Karpas-422 (cell line): ENCODE measurements at regions not wholly inside any gene's neighbourhood (a gene's known extent, or its start where the extent isn't known, plus 50 kb on each side); places are given as distances from the start of the nearest gene placed in this dataset.
A peak's percentile ranks its signal among the peaks of the same experiment; 100 is the strongest.

Source experiments
- DNase-seq: peaks from one replicate; pipeline ENCODE4 v3.0.0-alpha.2; 2015
- H2AFZ ChIP-seq: fragments of 200-600 bp; sonication (generic); 2 replicates; pipeline ENCODE4 v1.6.1; 2014; ENCODE audit warnings: antibody characterized with exemption, low read length, mixed read lengths
- H3K27ac ChIP-seq: fragments of 200-600 bp; sonication (generic); 2 replicates; pipeline ENCODE4 v1.5.1; 2014; ENCODE audit warnings: mild to moderate bottlenecking, low read length, moderate library complexity
- H3K27me3 ChIP-seq: fragments of 200-600 bp; sonication (generic); 2 replicates; pipeline ENCODE4 v1.6.1; 2014; ENCODE audit warnings: low read length, mixed read lengths
- H3K36me3 ChIP-seq: fragments of 200-600 bp; sonication (generic); 2 replicates; pipeline ENCODE4 v1.6.1; 2014; ENCODE audit warnings: low read length, mixed read lengths; ENCODE audit not compliant: insufficient read depth
- H3K4me1 ChIP-seq: fragments of 200-600 bp; sonication (generic); 2 replicates; pipeline ENCODE4 v1.6.1; 2014; ENCODE audit warnings: mild to moderate bottlenecking, low read length, mixed read lengths
- H3K4me2 ChIP-seq: fragments of 200-600 bp; sonication (generic); 2 replicates; pipeline ENCODE4 v1.6.1; 2014; ENCODE audit warnings: low read length, low read depth, mild to moderate bottlenecking; ENCODE audit not compliant: poor library complexity, severe bottlenecking
- H3K4me3 ChIP-seq: fragments of 200-600 bp; sonication (generic); 2 replicates; pipeline ENCODE4 v1.5.1; 2014; ENCODE audit warnings: mild to moderate bottlenecking, antibody characterized with exemption, low read length, mixed read lengths
- H3K79me2 ChIP-seq: fragments of 200-600 bp; sonication (generic); 2 replicates; pipeline ENCODE4 v1.6.1; 2014; ENCODE audit warnings: mild to moderate bottlenecking, low read length, mixed read lengths
- H3K9ac ChIP-seq: fragments of 200-600 bp; sonication (generic); 2 replicates; pipeline ENCODE4 v1.6.0; 2014; ENCODE audit warnings: low read length
- H3K9me2 ChIP-seq: fragments of 200-600 bp; sonication (generic), shearing (Covaris generic); replicated peaks from 2 replicates; pipeline ENCODE4 v1.6.0; 2014; ENCODE audit warnings: mild to moderate bottlenecking, low read length, moderate library complexity; ENCODE audit not compliant: insufficient read depth
- H3K9me3 ChIP-seq: fragments of 300-700, 200-600 bp; sonication (generic); 2 replicates; pipeline ENCODE4 v1.6.1; 2014; ENCODE audit warnings: low read length, mixed read lengths
- H4K20me1 ChIP-seq: fragments of 200-600 bp; sonication (generic); 2 replicates; pipeline ENCODE4 v1.6.1; 2014; ENCODE audit warnings: mild to moderate bottlenecking, antibody characterized with exemption, low read length, low read depth; ENCODE audit not compliant: insufficient read depth

GRCh38 chr13:44661936-44662335 is 85.8 kb upstream of the TSC22D1 start:
- Histone ChIP-seq H3K9ac (no peak overlapping the region), H3K27ac (no peak overlapping the region), H3K9me2 (no peaks in the 10 kb centered on the region), H2AFZ (no peak overlapping the region), H3K4me3 (no peak overlapping the region), H3K9me3 (no peaks in the 10 kb centered on the region), H3K4me1 (no peaks in the 10 kb centered on the region), H3K27me3 (no peaks in the 10 kb centered on the region), H4K20me1 (no peaks in the 10 kb centered on the region), H3K4me2 (no peak overlapping the region), H3K36me3 (no peaks in the 10 kb centered on the region), H3K79me2 (no peaks in the 10 kb centered on the region)
- DNase-seq, result no peak

- Histone ChIP-seq H3K9me2 (no peaks in the 10 kb centered on the region), H3K36me3 (no peaks in the 10 kb centered on the region), H3K27me3 (no peaks in the 10 kb centered on the region), H3K4me1 (no peaks in the 10 kb centered on the region), H3K4me3 (no peak overlapping the region), H3K27ac (no peak overlapping the region), H2AFZ (no peak overlapping the region), H3K9ac (no peak overlapping the region), H3K79me2 (no peaks in the 10 kb centered on the region), H4K20me1 (no peaks in the 10 kb centered on the region), H3K4me2 (no peak overlapping the region), H3K9me3 (no peaks in the 10 kb centered on the region)
- no peak for DNase-seq
Observed at GRCh38 chr13:44660050-44660449, 83.9 kb upstream of the TSC22D1 start.

DNA sequence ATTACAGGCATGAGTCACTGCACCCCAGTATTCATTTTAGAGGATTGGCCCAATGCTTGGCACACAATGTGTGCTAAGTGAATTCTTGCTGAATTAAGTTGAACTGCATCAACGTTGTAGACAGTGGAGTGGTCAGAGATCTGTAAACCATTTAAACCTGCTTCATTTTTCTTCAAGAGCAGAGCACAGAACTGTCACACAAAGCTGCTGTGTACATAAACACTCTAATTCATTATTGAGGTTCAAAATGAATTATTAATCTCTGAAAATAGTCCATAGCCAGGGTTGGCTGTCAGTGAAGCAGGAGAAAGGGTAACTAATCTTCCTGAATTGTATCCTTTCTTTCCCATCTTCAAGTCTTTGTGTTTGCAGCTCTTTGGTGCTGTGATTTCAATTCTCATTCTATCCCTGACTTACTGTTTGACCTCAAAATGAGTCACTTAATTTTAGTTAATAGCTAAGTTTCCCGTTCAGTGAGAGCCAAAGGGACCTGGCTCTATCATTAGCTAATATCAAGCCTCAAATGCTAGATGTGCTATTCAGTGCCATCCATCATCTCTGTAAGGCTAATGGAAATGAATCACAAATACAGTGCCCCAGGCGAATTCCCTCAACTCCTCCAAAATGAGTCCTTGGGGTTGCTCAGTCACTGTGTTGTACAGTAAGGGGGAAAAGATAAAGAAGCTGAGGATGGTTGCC is 77.0 kb upstream of the TSC22D1 start:
- Histone ChIP-seq H3K9ac (no peak overlapping the region), H3K9me2 (no peaks in the 10 kb centered on the region), H3K4me2 (no peak overlapping the region), H3K4me3 (no peak overlapping the region), H3K36me3 (no peaks in the 10 kb centered on the region), H4K20me1 (no peaks in the 10 kb centered on the region), H3K27me3 (no peaks in the 10 kb centered on the region), H2AFZ (no peak overlapping the region), H3K79me2 (no peaks in the 10 kb centered on the region), H3K4me1 (no peaks in the 10 kb centered on the region), H3K27ac (no peak overlapping the region), H3K9me3 (no peaks in the 10 kb centered on the region)
- DNase-seq, result no peak

GRCh38 chr13:44652168-44652567 is 76.0 kb upstream of the TSC22D1 start:
- Histone ChIP-seq H3K4me2 (no peak overlapping the region), H3K9ac (no peak overlapping the region), H3K27ac (no peak overlapping the region), H3K9me3 (no peaks in the 10 kb centered on the region), H3K9me2 (no peaks in the 10 kb centered on the region), H3K36me3 (no peaks in the 10 kb centered on the region), H3K4me1 (no peaks in the 10 kb centered on the region), H2AFZ (no peak overlapping the region), H4K20me1 (no peaks in the 10 kb centered on the region), H3K4me3 (no peak overlapping the region), H3K79me2 (no peaks in the 10 kb centered on the region), H3K27me3 (no peaks in the 10 kb centered on the region)
- peak; percentile 10 for DNase-seq

- H3K27ac ChIP-seq, result no peak overlapping the region
- H3K79me2 ChIP-seq, result no peaks in the 10 kb centered on the region
Observed at GRCh38 chr13:44651724-44652123, 75.6 kb upstream of the TSC22D1 start.

GRCh38 chr13:44651209-44651608 is 75.1 kb upstream of the TSC22D1 start:
- Histone ChIP-seq H3K4me1 (no peaks in the 10 kb centered on the region), H3K9me3 (no peaks in the 10 kb centered on the region)

More at GRCh38 chr13:44651724-44652123, 75.6 kb upstream of the TSC22D1 start:
- peak; percentile 32 for DNase-seq
- H2AFZ ChIP-seq, result no peak overlapping the region
- H3K4me1 ChIP-seq, result no peaks in the 10 kb centered on the region
- H3K36me3 ChIP-seq, result no peaks in the 10 kb centered on the region
- H3K4me2 ChIP-seq, result no peak overlapping the region
- H3K4me3 ChIP-seq, result no peak overlapping the region
- no peak overlapping the region for H3K9ac ChIP-seq
- H3K9me3 ChIP-seq, result no peaks in the 10 kb centered on the region
- no peaks in the 10 kb centered on the region for H3K27me3 ChIP-seq
- H4K20me1 ChIP-seq, result no peaks in the 10 kb centered on the region
- no peaks in the 10 kb centered on the region for H3K9me2 ChIP-seq

GRCh38 chr13:44649834-44650233 is 73.7 kb upstream of the TSC22D1 start:
- no peaks in the 10 kb centered on the region for H3K79me2 ChIP-seq
- no peaks in the 10 kb centered on the region for H3K9me2 ChIP-seq
- no peaks in the 10 kb centered on the region for H4K20me1 ChIP-seq
- no peak overlapping the region for H3K27ac ChIP-seq
- H3K4me3 ChIP-seq, result no peak overlapping the region
- peak; percentile 25 for DNase-seq
- H3K9ac ChIP-seq, result no peak overlapping the region
- H3K4me2 ChIP-seq, result no peak overlapping the region
- no peak overlapping the region for H2AFZ ChIP-seq
- no peaks in the 10 kb centered on the region for H3K27me3 ChIP-seq
- H3K4me1 ChIP-seq, result no peaks in the 10 kb centered on the region
- no peaks in the 10 kb centered on the region for H3K9me3 ChIP-seq
- H3K36me3 ChIP-seq, result no peaks in the 10 kb centered on the region

More at GRCh38 chr13:44651209-44651608, 75.1 kb upstream of the TSC22D1 start:
- H3K4me2 ChIP-seq, result no peak overlapping the region
- no peaks in the 10 kb centered on the region for H3K36me3 ChIP-seq
- no peak overlapping the region for H3K9ac ChIP-seq
- H3K9me2 ChIP-seq, result no peaks in the 10 kb centered on the region
- H2AFZ ChIP-seq, result no peak overlapping the region
- H3K27me3 ChIP-seq, result no peaks in the 10 kb centered on the region
- H3K27ac ChIP-seq, result no peak overlapping the region
- no peaks in the 10 kb centered on the region for H3K79me2 ChIP-seq
- H3K4me3 ChIP-seq, result no peak overlapping the region
- no peaks in the 10 kb centered on the region for H4K20me1 ChIP-seq
- DNase-seq, result peak; percentile 4

DNA sequence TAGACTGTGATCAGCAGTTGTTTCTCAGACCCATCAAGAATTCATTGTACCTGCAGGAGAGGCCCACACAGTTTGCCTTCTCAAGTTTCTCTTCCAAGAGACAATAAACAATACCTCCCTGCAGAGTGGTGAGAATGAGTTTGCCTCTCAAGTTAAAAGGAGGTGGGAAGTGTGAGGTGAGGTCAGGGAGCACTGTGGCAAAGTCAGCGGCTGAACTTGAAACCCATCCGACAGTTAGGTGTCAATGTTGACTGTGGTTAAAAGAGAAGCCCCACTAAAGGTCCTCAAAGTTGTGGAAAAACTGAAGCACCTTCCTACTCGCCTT is 72.9 kb upstream of the TSC22D1 start:
- Histone ChIP-seq H3K36me3 (no peaks in the 10 kb centered on the region), H3K27ac (no peak overlapping the region)
- peak; percentile 15 for DNase-seq

More for the DNA sequence above, 72.9 kb upstream of the TSC22D1 start:
- H3K4me1 ChIP-seq, result no peaks in the 10 kb centered on the region
- no peak overlapping the region for H3K4me3 ChIP-seq
- H3K9me2 ChIP-seq, result no peaks in the 10 kb centered on the region
- no peaks in the 10 kb centered on the region for H3K27me3 ChIP-seq
- no peaks in the 10 kb centered on the region for H3K79me2 ChIP-seq
- no peak overlapping the region for H3K9ac ChIP-seq
- H3K4me2 ChIP-seq, result no peak overlapping the region
- no peak overlapping the region for H2AFZ ChIP-seq
- no peaks in the 10 kb centered on the region for H3K9me3 ChIP-seq
- H4K20me1 ChIP-seq, result no peaks in the 10 kb centered on the region
